A549 (cell line): ENCODE measurements at regions not wholly inside any gene's neighbourhood (a gene's known extent, or its start where the extent isn't known, plus 50 kb on each side); places are given as distances from the start of the nearest gene placed in this dataset.
"Not testable (repeated sequence)": the region's sequence is repeated elsewhere in the genome, so short reads cannot be mapped to it uniquely, and the experiment has no call there.

Source experiments
- CHD2 ChIP-seq: fragments of 150-350 bp; IDR thresholded peaks from 2 replicates; pipeline ENCODE4 v1.6.1; 2014; ENCODE audit warnings: low read length; ENCODE audit not compliant: partially characterized antibody
- EP300 ChIP-seq, 2 experiments: fragments of >200 bp; sonication (Bioruptor Twin); formaldehyde crosslinking; IDR thresholded peaks; 2 replicates in 1 of 2; 3 replicates in 1 of 2; pipeline ENCODE4 v1.6.1; 2016 to 2017
- HOXA7 ChIP-seq: fragments of 250-450 bp; sonication (Bioruptor Pico); IDR thresholded peaks from 2 replicates; pipeline ENCODE4 v1.5.0; 2020; ENCODE audit warnings: mild to moderate bottlenecking, moderate library complexity
- JUNB ChIP-seq: fragments of >200 bp; sonication (Bioruptor Twin); formaldehyde crosslinking; IDR thresholded peaks from 2 replicates; pipeline ENCODE4 v1.6.1; 2016
- MAZ ChIP-seq: fragments of 150-350 bp; IDR thresholded peaks from 2 replicates; pipeline ENCODE4 v1.6.1; 2014; ENCODE audit warnings: antibody characterized with exemption, low read depth, low read length, borderline replicate concordance
- POLR2A ChIP-seq: IDR thresholded peaks from 2 replicates; pipeline ENCODE4 v1.6.1; 2012; ENCODE audit warnings: mild to moderate bottlenecking, low read length
- TF ChIP-seq, protein P1 (sequence below): fragments of 200-600 bp; sonication (generic); IDR thresholded peaks from 2 replicates; pipeline ENCODE4 v1.6.1; 2016; ENCODE audit warnings: antibody characterized with exemption, mild to moderate bottlenecking, moderate library complexity
- TF ChIP-seq, protein P2 (sequence below): fragments of >200 bp; sonication (Bioruptor Twin); formaldehyde crosslinking; IDR thresholded peaks from 3 replicates; pipeline ENCODE4 v1.5.1; 2016

DNA sequence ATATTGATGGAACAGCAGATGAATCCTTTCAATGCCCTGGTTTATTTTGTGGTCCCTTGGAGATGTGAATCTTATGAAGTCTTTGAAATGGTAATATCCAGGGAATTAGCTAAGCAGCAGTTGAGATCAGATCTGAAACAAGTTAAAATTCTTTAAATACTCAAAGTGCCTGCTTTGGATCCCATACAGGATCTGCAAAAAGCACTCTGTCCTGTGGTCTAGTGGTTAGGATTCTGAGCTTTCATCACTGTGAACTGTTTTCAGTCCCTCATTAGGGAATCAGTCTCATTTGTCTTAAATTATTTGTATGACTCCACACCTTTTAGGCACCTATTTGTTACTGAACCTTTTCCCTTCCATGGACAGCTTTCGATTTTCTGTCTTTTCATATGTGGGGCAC lies 215.2 kb upstream of the TGIF2LX start:
- TF ChIP-seq, protein P1, sequence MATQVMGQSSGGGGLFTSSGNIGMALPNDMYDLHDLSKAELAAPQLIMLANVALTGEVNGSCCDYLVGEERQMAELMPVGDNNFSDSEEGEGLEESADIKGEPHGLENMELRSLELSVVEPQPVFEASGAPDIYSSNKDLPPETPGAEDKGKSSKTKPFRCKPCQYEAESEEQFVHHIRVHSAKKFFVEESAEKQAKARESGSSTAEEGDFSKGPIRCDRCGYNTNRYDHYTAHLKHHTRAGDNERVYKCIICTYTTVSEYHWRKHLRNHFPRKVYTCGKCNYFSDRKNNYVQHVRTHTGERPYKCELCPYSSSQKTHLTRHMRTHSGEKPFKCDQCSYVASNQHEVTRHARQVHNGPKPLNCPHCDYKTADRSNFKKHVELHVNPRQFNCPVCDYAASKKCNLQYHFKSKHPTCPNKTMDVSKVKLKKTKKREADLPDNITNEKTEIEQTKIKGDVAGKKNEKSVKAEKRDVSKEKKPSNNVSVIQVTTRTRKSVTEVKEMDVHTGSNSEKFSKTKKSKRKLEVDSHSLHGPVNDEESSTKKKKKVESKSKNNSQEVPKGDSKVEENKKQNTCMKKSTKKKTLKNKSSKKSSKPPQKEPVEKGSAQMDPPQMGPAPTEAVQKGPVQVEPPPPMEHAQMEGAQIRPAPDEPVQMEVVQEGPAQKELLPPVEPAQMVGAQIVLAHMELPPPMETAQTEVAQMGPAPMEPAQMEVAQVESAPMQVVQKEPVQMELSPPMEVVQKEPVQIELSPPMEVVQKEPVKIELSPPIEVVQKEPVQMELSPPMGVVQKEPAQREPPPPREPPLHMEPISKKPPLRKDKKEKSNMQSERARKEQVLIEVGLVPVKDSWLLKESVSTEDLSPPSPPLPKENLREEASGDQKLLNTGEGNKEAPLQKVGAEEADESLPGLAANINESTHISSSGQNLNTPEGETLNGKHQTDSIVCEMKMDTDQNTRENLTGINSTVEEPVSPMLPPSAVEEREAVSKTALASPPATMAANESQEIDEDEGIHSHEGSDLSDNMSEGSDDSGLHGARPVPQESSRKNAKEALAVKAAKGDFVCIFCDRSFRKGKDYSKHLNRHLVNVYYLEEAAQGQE = not testable (repeated sequence)
- not testable (repeated sequence) for TF ChIP-seq JUNB; EP300 (IDR thresholded peaks at IDR 0.05); CHD2; POLR2A; MAZ; HOXA7 (CRISPR knock-in tag)
- TF ChIP-seq, protein P2, sequence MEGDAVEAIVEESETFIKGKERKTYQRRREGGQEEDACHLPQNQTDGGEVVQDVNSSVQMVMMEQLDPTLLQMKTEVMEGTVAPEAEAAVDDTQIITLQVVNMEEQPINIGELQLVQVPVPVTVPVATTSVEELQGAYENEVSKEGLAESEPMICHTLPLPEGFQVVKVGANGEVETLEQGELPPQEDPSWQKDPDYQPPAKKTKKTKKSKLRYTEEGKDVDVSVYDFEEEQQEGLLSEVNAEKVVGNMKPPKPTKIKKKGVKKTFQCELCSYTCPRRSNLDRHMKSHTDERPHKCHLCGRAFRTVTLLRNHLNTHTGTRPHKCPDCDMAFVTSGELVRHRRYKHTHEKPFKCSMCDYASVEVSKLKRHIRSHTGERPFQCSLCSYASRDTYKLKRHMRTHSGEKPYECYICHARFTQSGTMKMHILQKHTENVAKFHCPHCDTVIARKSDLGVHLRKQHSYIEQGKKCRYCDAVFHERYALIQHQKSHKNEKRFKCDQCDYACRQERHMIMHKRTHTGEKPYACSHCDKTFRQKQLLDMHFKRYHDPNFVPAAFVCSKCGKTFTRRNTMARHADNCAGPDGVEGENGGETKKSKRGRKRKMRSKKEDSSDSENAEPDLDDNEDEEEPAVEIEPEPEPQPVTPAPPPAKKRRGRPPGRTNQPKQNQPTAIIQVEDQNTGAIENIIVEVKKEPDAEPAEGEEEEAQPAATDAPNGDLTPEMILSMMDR = not testable (repeated sequence)
